ENCODE measurements at regions not wholly inside any gene's neighbourhood (a gene's known extent, or its start where the extent isn't known, plus 50 kb on each side); places are given as distances from the start of the nearest gene placed in this dataset.

DNA sequence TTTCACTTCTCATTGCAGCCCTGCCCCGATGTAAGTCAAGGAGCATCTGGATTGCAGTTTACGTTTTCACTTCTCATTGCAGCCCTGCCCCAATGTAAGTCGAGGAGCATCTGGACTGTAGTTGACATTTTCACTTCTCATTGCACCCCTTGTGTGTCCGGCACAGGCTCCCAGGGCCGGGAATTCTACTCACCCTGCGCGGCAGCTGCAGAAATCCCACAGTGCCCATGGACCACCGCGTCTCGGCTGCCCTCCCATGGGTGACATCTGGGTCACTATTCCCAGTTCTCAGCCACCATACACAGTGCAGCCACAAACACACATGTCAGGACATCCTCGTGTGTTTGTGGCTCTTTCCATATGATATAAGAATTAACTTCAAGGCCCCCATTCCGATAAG, 378.5 kb downstream of the ADGRD1 start:
- TF ChIP-seq POLR2A (IDR thresholded peaks at IDR 0.05; ENCODE audit: low read depth, low read length) (no peak), TAF1 (IDR thresholded peaks at IDR 0.05; ENCODE audit: borderline replicate concordance, low read depth, low read length) (no peak)

Measured in GM12892 (cell line).